SK-N-SH (cell line): ENCODE measurements at regions not wholly inside any gene's neighbourhood (a gene's known extent, or its start where the extent isn't known, plus 50 kb on each side); places are given as distances from the start of the nearest gene placed in this dataset.

Source experiments
- CTCF ChIA-PET: fragments of 300-600, 350-600 bp; formaldehyde crosslinking; extraction: SDS; loops from one replicate; lab custom pipeline; 2021; lab: Yijun Ruan, JAX
- POLR2A ChIA-PET: fragments of 350-600 bp; sonication (Branson Sonifier 250); formaldehyde crosslinking; extraction: SDS; loops from one replicate; lab custom pipeline; 2020; ENCODE audit warnings: antibody characterized with exemption, inconsistent platforms; lab: Yijun Ruan, JAX
- DNase-seq: peaks from one replicate; pipeline ENCODE4 v3.0.0; 2012
- H2AFZ ChIP-seq: fragments of 200-600 bp; sonication (generic); 2 replicates; pipeline ENCODE4 v1.8.1; 2016; ENCODE audit warnings: antibody characterized with exemption, mild to moderate bottlenecking, low read depth
- H3F3A ChIP-seq: fragments of 200-600 bp; sonication (generic); replicated peaks from 2 replicates; pipeline ENCODE3; 2016; ENCODE audit warnings: antibody characterized with exemption, mild to moderate bottlenecking; ENCODE audit not compliant: insufficient read depth
- H3K27ac ChIP-seq, 2 experiments: fragments of 200-500 bp in 1 of 2; fragments of 200-600 bp in 1 of 2; sonication (Bioruptor generic) in 1 of 2; sonication (generic), shearing (Covaris generic) in 1 of 2; 2 replicates each; pipeline versions ENCODE4 v1.5.1 to v1.6.1; 2014 to 2016; ENCODE audit warnings: low read depth in 2 of 2, inconsistent platforms in 1 of 2, low read length in 1 of 2, mild to moderate bottlenecking in 1 of 2, mixed read lengths in 1 of 2
- H3K27me3 ChIP-seq: fragments of 200-600 bp; sonication (generic), shearing (Covaris generic); 2 replicates; pipeline ENCODE4 v1.6.1; 2016; ENCODE audit warnings: mixed run types; ENCODE audit not compliant: insufficient read depth
- H3K36me3 ChIP-seq, 2 experiments: fragments of 200-500 bp in 1 of 2; fragments of 200-600 bp in 1 of 2; sonication (Bioruptor generic) in 1 of 2; sonication (generic) in 1 of 2; replicated peaks in 1 of 2; 2 replicates each; pipeline versions ENCODE3 to v1.5.1; 2014 to 2016; ENCODE audit warnings: low read length in 1 of 2, mild to moderate bottlenecking in 1 of 2; ENCODE audit not compliant: insufficient read depth in 2 of 2, control insufficient read depth in 1 of 2
- H3K4me1 ChIP-seq, 2 experiments: fragments of 200-500 bp in 1 of 2; fragments of 200-600 bp in 1 of 2; sonication (Bioruptor generic) in 1 of 2; sonication (generic), shearing (Covaris generic) in 1 of 2; 2 replicates each; pipeline versions ENCODE4 v1.5.1 to v1.6.1; 2014 to 2016; ENCODE audit warnings: low read depth in 1 of 2, low read length in 1 of 2, mixed run types in 1 of 2; ENCODE audit not compliant: insufficient read depth in 2 of 2, control insufficient read depth in 1 of 2
- H3K4me2 ChIP-seq: fragments of 200-600 bp; sonication (generic), shearing (Covaris generic); 2 replicates; pipeline ENCODE4 v1.6.1; 2017; ENCODE audit warnings: mixed run types
- H3K4me3 ChIP-seq, 2 experiments: fragments of 200-500 bp in 1 of 2; fragments of 200-600 bp in 1 of 2; sonication (Bioruptor generic) in 1 of 2; sonication (generic), shearing (Covaris generic) in 1 of 2; 2 replicates each; pipeline versions ENCODE4 v1.5.1 to v1.8.1; 2014 to 2016; ENCODE audit warnings: low read depth in 2 of 2, inconsistent platforms in 1 of 2, low read length in 1 of 2, mild to moderate bottlenecking in 1 of 2, mixed read lengths in 1 of 2, moderate library complexity in 1 of 2
- H3K79me2 ChIP-seq: fragments of 200-600 bp; sonication (generic); 2 replicates; pipeline ENCODE4 v1.8.1; 2017; ENCODE audit warnings: mild to moderate bottlenecking; ENCODE audit not compliant: insufficient read depth
- H3K9ac ChIP-seq: fragments of 200-600 bp; sonication (generic); 2 replicates; pipeline ENCODE4 v1.6.1; 2017; ENCODE audit warnings: mixed run types
- H3K9me2 ChIP-seq: fragments of 200-600 bp; sonication (generic); 2 replicates; pipeline ENCODE4 v1.6.1; 2017; ENCODE audit warnings: mixed run types
- H3K9me3 ChIP-seq: fragments of 200-600 bp; sonication (generic); 2 replicates; pipeline ENCODE4 v1.6.1; 2017; ENCODE audit warnings: mixed run types, mild to moderate bottlenecking, moderate library complexity
- H4K20me1 ChIP-seq: fragments of 200-600 bp; sonication (generic); 2 replicates; pipeline ENCODE4 v1.6.1; 2017; ENCODE audit warnings: mild to moderate bottlenecking, mixed run types; ENCODE audit not compliant: insufficient read depth
- CHD2 ChIP-seq: fragments of 150-350 bp; IDR thresholded peaks from 2 replicates; pipeline ENCODE4 v1.6.1; 2018; ENCODE audit warnings: low read length; ENCODE audit not compliant: partially characterized antibody
- ELF1 ChIP-seq: IDR thresholded peaks from 2 replicates; pipeline ENCODE4 v1.4.0; 2012
- EP300 ChIP-seq, 2 experiments: IDR thresholded peaks; 2 replicates each; pipeline versions ENCODE4 v1.4.0 to v1.6.1; 2012; ENCODE audit warnings: borderline replicate concordance in 1 of 2, low read depth in 1 of 2, low read length in 1 of 2
- EZH2phosphoT487 ChIP-seq: fragments of 200-600 bp; sonication (generic); IDR thresholded peaks from 2 replicates; pipeline ENCODE4 v1.6.1; 2017; ENCODE audit warnings: low read depth, mixed run types, mild to moderate bottlenecking, antibody characterized with exemption, moderate library complexity, borderline replicate concordance
- FOSL2 ChIP-seq: IDR thresholded peaks from 2 replicates; pipeline ENCODE4 v1.4.0; 2012; ENCODE audit warnings: low read depth, mild to moderate bottlenecking, moderate library complexity, borderline replicate concordance
- FOXJ3 ChIP-seq: sonication (generic); formaldehyde crosslinking; IDR thresholded peaks from 2 replicates; pipeline ENCODE4 v1.5.1; 2020; ENCODE audit warnings: mild to moderate bottlenecking, missing genetic modification reagents
- JUND ChIP-seq: IDR thresholded peaks from 2 replicates; pipeline ENCODE4 v1.4.0; 2012
- MXI1 ChIP-seq: IDR thresholded peaks from 2 replicates; pipeline ENCODE4 v1.6.1; 2012; ENCODE audit warnings: mild to moderate bottlenecking, low read depth, low read length, improper control_type of control experiment
- NFIC ChIP-seq: IDR thresholded peaks from 2 replicates; pipeline ENCODE4 v1.4.0; 2012; ENCODE audit warnings: borderline replicate concordance
- NRF1 ChIP-seq: IDR thresholded peaks from 2 replicates; pipeline ENCODE4 v1.6.1; 2012; ENCODE audit warnings: low read depth, mild to moderate bottlenecking, low read length
- RAD21 ChIP-seq: IDR thresholded peaks from 2 replicates; pipeline ENCODE4 v1.6.1; 2012; ENCODE audit warnings: mild to moderate bottlenecking, low read length
- RCOR1 ChIP-seq: fragments of 150-350 bp; IDR thresholded peaks from 2 replicates; pipeline ENCODE4 v1.6.1; 2017; ENCODE audit warnings: antibody characterized with exemption, low read length
- REST ChIP-seq: IDR thresholded peaks from 2 replicates; pipeline ENCODE4 v1.6.1; 2012; ENCODE audit warnings: mild to moderate bottlenecking, low read depth, low read length, moderate library complexity
- SIN3A ChIP-seq: IDR thresholded peaks from 2 replicates; pipeline ENCODE4 v1.6.1; 2012; ENCODE audit warnings: low read depth, mild to moderate bottlenecking, low read length, moderate library complexity, borderline replicate concordance
- TCF12 ChIP-seq: IDR thresholded peaks from 2 replicates; pipeline ENCODE4 v1.4.0; 2012
- TEAD4 ChIP-seq: IDR thresholded peaks from 2 replicates; pipeline ENCODE4 v1.4.0; 2012; ENCODE audit warnings: mild to moderate bottlenecking, borderline replicate concordance; ENCODE audit not compliant: insufficient read depth
- USF2 ChIP-seq: fragments of 150-350 bp; IDR thresholded peaks from 2 replicates; pipeline ENCODE4 v1.6.1; 2017; ENCODE audit warnings: antibody characterized with exemption, low read length, low read depth, borderline replicate concordance
- YY1 ChIP-seq: IDR thresholded peaks from 2 replicates; pipeline ENCODE4 v1.4.0; 2012; ENCODE audit warnings: low read depth, mild to moderate bottlenecking
- WGBS: methylation state at CpG from one replicate; pipeline ENCODE4 v1.1.6; 2017; ENCODE audit warnings: low lambda C conversion rate; 5-methylcytosine and 5-hydroxymethylcytosine counted together
- TF ChIP-seq, protein P1 (sequence below): IDR thresholded peaks from 2 replicates; pipeline ENCODE4 v1.4.0; 2012; ENCODE audit warnings: low read depth, borderline replicate concordance
- TF ChIP-seq, protein P2 (sequence below): fragments of 150-350 bp; IDR thresholded peaks from 2 replicates; pipeline ENCODE4 v1.6.1; 2016; ENCODE audit warnings: mild to moderate bottlenecking, low read depth, low read length

- no peak for DNase-seq
- H3K36me3 ChIP-seq: no peaks in the 10 kb centered on the region
- TF ChIP-seq FOXJ3 (no peak), EP300 (IDR thresholded peaks at IDR 0.05; ENCODE audit: borderline replicate concordance in 1 of 2, low read depth in 1 of 2, low read length in 1 of 2) (no peak), USF2 (no peak), FOSL2 (no peak), MXI1 (no peak), TCF12 (no peak), REST (no peak), RCOR1 (no peak), TEAD4 (no peak), YY1 (no peak), RAD21 (no peak), NFIC (no peak), SIN3A (no peak), NRF1 (no peak), CHD2 (no peak), EZH2phosphoT487 (no peak), ELF1 (no peak), JUND (no peak)
- TF ChIP-seq, protein P1, sequence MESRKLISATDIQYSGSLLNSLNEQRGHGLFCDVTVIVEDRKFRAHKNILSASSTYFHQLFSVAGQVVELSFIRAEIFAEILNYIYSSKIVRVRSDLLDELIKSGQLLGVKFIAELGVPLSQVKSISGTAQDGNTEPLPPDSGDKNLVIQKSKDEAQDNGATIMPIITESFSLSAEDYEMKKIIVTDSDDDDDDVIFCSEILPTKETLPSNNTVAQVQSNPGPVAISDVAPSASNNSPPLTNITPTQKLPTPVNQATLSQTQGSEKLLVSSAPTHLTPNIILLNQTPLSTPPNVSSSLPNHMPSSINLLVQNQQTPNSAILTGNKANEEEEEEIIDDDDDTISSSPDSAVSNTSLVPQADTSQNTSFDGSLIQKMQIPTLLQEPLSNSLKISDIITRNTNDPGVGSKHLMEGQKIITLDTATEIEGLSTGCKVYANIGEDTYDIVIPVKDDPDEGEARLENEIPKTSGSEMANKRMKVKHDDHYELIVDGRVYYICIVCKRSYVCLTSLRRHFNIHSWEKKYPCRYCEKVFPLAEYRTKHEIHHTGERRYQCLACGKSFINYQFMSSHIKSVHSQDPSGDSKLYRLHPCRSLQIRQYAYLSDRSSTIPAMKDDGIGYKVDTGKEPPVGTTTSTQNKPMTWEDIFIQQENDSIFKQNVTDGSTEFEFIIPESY: no peak
- TF ChIP-seq, protein P2, sequence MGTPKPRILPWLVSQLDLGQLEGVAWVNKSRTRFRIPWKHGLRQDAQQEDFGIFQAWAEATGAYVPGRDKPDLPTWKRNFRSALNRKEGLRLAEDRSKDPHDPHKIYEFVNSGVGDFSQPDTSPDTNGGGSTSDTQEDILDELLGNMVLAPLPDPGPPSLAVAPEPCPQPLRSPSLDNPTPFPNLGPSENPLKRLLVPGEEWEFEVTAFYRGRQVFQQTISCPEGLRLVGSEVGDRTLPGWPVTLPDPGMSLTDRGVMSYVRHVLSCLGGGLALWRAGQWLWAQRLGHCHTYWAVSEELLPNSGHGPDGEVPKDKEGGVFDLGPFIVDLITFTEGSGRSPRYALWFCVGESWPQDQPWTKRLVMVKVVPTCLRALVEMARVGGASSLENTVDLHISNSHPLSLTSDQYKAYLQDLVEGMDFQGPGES: no peak
- TF ChIP-seq, all 33 proteins: peak for 0
- Histone ChIP-seq H3K4me1 (peaks cover 0 to 2% of the 10 kb centered on the region in 2 experiments; a peak in 1 of 4 replicates), H3K27ac (no peak overlapping the region), H4K20me1 (no peaks in the 10 kb centered on the region), H3K9me2 (no peaks in the 10 kb centered on the region), H3K79me2 (no peaks in the 10 kb centered on the region), H3K4me3 (no peak overlapping the region), H3F3A (no peaks in the 10 kb centered on the region), H3K9ac (no peak overlapping the region), H3K9me3 (no peaks in the 10 kb centered on the region), H3K4me2 (no peak overlapping the region), H3K27me3 (no peaks in the 10 kb centered on the region; the same call in 1 of the 2 replicates), H2AFZ (no peak overlapping the region)
- 65% methylated on average over 3 of the region's 3 CpGs for WGBS
- POLR2A ChIA-PET: no interaction called here
- CTCF ChIA-PET: no interaction called here
These were observed 263.4 kb upstream of the ECI2 start for GRCh38 chr6:4398791-4399190.
